Fibroblast of skin of left quadriceps (primary cell): ENCODE measurements at regions not wholly inside any gene's neighbourhood (a gene's known extent, or its start where the extent isn't known, plus 50 kb on each side); places are given as distances from the start of the nearest gene placed in this dataset.

ENCODE experiments used
- DNase-seq, 2 experiments: peaks; one replicate each; pipeline ENCODE4 v3.0.0-alpha.2; 2013; ENCODE audit warnings: low read depth in 2 of 2

DNA sequence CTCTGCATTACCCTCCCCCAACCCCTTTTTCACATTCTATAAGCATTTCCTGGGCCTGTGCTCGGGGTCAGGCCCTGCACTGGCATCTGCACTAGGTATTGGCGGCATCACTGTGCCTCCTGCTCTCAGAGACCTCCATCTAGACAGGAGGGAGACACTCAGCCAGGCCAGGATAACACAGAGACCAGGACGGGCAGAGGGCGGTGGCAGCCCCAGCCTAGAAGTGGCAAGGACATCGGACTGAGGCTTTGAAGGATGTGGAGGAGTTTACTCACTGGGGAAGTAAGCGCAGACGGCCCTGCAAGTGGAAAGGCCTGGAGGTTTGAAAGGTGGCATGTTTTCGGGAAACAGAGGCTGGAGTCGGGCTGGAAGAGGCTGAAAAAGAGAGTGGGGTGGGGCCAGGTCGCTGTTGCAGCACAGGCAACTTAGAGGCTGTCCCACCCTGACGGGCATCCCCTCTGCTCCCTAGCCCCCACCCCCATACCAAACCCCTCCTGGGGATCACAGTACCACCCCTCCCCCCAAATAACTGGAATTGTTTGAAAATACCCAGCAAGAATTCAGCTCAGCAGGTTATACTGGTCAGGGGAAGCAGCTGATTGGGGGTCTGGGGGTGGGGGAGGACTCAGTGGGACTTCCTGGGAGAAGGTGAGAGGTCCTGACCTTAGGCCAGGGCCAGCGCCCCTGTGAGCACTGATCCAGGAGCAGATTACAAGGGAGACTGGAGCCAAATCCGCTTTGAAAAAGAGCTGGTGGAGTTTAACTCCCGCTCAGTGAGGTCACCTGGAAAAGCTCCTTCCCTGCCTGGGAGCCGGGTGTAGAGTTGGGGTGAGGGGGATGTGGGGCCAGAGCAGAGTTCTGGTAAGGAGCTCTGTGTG is 121.8 kb upstream of the WNT4 start:
- DNase-seq, result no peak

DNA sequence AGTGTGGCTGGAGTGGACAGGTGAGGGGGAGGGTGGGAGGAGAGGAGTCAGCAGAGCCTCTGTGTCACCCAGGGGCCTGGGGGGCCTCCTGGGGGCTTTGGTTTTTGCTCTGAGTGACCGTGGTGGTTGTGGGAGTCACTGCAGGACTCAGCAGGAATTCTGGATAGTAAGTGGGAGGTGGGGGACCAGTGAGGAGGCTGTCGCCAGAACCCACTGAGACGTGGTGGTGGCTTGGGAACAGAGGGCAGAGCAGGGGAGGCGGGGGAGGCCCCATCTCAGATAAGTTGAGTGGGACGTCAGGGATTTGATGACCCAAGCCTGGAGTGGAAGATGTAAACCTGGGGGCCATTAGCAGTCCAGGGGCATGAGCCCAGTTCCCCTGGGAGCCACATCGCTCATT is 123.2 kb upstream of the WNT4 start:
- no peak for DNase-seq

DNA sequence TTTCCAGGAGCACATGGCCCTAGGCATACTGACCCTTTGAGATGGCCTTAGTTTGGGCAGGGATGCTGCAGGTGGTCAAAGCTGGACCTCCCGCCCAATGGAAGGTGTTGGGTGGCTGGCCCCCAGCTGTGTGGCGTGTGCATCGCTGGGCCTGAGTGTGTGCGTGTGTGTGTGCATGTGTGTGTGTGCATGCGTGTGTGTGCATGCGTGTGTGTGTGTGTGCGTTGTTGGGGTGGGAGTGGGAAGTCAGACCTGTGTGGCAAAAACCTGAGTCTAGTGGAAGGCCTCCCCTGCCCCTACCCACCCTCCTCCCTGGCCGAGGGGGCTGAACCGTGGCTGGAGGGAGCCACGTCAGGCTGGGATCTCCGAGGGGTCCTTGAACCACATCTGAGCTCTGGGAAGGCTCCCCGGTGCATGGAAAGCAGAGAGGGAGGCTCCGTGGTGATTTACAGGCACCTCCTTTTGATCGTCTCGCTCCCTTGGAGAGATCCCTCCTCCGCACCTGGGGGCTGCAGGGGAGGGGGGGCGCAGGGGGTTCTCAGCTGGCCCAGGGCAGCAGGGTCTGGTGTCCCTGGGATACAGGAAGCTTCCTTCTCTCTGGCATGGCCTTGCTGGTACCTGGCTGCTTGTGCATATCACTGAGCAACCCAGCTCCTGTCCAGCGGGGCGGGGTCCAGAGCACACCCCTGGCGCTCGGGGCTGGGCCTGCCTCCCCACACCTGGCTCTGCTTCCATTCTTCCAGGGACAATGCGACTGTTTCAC is 124.7 kb upstream of the WNT4 start:
- no peak for DNase-seq

DNA sequence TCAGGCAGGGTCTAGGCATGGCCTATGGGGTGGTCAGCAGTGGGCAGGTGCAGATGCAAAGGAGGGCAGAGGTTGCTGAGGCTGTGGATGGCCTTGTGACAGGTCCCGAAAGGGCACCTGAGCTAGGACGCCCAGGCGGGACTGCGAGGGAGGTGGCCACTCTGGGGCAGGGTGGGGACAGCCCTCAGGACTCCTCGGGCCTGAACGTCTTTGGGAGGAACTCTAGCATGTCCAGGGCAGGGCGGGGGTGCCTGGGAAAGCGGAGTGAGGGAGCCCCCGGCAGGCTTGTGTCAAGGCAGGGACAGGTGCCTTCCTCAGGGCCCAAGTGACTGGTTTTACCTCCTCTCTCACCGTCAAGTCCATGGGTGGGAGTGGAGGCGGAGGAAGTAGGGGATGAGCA is 125.4 kb upstream of the WNT4 start:
- no peak for DNase-seq

DNA sequence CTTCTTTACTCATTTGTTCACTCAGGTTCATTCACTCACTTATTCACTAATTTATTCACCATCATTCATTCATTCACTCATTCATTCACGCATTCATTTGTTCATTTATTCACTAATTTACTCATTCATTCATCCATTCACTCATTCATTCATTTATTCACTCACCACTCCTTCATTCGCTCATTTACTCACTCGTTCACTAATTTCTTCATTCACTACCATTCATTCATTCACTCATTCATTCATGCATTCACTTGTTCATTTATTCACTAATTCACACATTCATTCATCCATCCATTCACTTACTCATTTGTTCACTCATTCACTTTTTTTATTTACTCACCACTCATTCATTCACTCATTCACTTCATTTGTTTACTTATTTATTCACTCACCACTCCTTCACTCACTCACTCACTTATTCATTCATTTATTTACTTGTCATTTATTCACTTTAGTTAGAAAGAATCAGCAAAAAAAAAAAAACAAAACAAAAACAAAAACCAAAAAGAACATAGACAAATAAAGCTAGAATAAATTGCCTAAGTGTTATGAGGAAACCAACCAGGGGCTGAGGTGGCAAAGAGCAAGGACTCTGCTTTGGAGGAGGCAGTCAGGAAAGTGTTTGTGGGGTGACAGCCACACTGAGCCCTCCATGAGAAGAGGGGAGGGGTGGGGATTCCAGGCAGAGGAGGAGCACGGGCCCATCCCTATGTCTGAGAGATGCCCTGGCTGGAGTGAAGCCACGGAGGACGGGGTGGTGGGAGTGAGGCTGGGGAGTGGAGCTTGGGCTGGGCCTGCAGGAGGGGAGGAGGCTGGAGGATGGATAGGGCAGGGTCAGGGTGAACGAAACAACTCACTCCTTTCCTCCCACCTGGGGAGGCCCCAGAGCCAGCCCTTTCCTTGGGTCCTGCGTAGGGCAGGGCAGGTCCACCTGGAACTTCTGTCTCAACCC is 129.2 kb upstream of the WNT4 start:
- DNase-seq, result no peak

DNA sequence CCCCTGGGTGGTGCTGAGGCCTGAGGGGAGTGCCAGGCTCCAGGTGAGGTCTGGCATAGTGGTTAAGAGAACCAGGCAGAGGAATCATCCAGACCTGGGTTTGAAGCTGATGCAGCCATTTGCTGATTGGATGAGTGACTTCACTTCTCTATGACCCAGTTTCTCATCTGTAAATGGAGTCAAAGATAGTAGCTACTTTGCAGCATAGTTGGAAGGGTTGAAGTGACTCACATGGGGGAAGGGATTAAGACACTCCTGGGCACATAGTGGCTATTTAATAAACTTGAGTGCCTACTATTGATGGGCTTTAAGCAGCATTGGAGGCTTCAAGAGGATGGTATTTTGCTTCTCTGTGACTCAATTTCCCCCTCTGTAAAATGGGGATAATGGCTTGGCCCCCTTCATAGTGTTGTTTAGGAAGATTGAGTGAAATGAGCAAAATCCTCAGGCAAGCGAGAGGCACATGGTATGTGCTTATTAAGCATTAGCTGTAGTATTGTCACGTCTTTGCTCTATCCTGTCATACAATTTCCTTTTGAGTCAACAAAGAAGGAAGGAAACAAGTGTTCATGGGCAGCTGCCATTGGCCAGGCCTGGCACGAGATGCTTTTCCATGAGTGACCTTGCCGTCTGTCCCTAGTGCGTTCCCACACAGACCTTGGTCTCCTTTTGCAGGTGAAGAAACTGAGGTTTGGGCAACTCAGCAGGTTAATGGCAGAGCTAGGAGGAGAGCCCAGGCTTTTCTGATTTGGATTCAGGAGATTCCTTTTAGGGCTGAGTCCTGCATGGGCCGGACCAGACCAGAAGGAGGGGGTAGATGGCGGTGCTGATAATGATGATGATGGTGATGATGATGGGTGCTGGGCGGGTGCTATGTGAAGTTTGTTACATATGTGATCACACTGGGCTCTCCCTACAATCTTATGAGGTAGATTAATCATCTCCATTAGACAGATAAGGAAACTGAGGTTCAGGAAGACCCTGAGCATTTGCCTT is 131.1 kb upstream of the WNT4 start:
- no peak for DNase-seq

DNA sequence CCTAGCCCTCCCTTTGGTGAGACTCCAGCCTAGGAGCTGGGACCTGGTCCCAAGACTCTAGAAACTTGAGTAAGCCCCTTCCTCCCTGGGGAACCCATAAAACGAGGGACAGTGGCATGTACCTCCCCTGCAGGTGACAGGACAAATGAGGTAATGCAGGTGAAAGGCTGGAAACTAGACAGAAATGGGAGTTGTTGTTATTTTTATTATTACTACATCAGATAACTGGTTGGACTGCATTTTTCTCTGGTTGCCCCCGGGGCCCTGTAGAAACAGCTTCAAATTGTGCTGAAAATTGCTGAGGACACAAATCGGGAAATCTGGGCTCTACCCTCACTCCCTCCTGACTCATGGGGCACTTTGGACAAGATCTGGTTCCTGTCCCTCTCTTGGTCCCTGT is 132.3 kb upstream of the WNT4 start:
- no peak for DNase-seq

DNA sequence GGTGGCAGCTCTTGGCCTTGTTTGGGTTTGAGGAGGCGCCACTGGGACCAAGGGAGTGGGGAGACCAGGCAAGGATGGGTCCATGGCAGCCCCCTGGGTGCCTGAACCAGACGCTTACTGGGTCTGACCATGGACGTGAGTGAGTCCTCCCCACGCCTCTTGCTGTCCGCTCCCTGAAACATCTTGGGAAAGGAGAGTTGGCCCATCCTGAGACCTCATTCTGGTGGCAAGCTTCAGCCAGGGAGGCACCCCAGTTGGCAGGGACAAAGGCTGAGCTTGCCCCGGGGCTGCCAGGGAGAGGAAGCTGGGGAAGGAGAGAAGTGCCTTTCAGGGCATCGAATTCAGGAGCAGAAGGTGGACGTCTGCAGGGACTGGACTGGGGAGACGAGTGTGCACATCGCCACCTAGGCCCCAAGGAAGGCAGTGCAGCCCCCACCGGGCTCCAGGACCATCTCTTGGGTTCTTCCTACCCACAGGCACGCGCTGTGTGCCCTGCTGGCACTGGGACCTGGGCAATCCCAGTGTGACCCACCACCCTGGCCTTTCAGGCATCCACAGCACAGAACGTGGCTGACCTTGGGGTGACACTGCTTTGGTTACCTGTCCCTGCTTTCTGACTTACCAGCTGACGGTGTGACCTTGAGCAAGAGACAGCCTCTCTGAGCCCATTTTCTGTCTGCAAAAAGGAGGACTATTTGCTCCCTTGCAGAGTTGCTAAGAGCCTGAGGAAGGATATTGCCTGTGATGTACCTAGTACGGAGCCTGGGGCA is 132.9 kb upstream of the WNT4 start:
- DNase-seq, result no peak

DNA sequence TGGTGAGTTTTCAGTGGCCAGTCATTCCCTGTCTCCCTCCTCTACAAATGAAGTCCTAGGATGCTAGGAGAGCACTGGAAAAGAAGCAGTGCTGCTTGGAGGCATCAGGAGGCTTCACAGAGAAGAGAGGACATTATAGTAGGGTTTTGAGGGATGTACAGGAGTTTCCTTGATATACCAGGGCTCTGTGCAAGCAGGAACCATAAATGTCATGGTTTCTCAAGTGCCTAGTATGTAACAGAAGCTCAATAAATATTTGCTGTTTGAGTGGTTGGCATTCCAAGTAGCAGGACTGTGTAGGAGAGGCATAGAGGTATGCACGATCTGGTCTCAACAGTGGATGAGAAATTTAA is 133.5 kb upstream of the WNT4 start:
- DNase-seq, result no peak

DNA sequence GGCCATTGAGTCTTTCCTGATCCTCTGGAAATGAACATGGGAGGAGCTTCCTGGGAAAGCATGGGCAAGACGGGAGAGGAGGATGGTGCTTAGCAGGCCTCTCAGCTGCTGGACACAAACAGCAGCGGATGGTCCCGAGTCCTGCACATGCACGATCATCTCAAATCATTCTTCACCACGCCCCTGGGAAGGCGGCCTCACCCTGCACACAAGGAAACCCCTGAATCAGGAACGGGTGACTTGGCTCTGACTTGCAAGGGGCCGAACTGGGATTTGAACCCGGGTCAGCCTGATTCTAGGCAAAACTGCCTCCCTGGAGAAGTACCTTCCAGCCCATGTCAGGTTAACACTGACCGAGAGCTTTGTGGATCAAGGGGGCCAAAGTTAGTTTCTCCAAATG is 134.8 kb upstream of the WNT4 start:
- DNase-seq, result no peak

DNA sequence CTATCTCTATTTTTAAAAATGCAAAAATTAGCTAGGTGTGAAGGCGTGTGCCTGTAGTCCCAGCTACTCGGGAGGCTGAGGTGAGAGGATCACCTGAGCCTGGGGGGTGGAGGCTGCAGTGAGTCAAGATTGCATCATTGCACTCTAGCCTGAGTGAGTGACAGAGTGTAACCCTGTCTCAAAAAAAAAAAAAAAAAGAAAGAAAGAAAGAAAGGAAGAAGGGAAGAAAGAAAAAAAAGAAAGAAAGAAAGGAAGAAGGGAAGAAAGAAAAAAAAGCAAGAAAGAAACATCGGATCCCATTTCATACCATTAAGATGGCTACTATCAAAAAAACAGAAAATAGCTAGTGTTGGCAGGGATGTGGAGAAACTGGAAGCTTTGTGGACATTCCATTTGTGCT is 136.8 kb upstream of the WNT4 start:
- DNase-seq, result no peak

DNA sequence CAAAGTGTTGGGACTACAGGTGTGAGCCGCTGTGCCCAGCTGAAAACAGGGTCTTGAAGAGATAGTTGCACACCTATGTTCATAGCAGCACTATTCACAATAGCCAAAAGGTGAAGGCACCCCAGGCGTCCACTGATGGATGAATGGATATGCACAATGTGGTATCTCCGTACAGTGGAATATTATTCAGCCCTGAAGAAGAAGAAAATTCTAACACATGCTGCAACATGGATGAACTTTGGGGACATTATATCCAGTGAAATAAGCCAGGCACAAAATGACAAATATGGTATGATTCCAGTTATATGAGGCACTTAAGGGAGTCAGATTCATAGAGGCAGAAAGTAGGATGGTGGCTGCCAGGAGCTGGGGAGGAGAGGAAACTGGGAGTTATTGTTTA is 137.6 kb upstream of the WNT4 start:
- no peak for DNase-seq

DNA sequence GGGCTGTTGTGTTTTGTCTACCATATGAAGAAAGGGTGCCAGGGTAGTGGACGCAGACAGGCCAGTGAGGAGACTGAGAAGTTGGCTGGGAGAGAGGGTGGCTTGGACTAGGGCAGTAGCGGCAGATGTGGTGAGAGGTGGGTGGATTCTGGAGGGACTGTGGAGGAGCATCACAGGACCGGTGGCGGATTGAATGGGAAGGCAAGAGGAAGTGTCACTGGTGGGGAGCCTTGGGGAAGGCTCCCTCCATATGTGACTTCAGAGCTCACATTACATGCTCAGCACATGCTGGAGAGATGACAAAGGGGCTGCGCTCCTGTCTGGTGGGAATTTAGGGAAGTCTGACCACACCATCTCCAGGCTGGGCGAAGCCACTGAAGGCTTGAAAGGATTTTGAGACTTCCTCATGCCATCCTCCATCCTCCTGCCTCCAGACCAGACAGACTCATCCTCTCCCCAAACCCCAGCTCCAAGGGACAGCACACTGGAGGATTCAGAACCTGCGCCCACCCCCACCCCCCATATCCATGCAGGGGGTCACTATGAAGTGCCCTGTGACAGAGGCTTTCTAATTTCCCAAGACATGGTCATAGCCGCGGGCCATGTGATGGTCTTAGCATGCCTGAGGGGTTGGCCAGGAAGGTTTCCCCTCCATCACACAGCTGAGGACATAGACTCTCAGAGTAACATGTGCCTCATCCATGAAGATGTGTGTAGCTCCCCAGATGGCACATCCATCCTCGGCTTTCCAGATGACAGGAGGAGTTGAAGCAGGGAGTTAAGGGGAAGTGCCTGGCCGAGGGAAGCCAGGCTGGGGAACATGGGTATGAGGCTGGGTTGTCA is 138.8 kb upstream of the WNT4 start:
- no peak for DNase-seq

DNA sequence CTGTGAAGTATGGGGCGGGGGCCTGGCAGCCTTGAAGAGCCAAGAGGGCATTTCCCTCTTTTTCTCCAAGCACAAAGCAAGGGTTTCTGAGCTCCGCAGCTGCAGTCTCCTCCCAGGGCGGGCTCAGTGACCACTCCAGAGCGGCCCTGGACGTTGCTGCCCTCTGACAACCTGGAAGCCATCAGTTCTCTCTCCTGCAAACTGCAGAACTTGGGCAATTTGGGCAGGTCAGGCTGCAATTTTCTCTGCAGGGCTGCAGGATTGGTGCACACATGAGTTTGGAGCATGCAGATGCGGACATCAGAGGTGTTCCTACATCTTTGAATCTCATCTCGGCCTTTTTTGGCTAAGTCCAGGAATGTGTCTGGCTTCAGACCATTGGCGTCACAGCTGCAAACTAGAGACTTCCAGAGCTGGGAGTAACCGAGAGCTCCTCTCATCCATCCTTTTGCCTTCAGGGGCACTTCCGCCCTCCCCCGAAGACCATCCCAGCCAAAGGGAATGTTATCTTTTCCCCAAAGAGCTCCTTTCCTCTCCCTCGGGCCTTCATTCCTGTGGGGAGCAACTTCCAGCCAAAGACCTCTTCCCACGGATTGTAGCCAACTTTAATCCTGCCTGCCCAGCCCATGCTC is 139.6 kb upstream of the WNT4 start:
- DNase-seq, result no peak

DNA sequence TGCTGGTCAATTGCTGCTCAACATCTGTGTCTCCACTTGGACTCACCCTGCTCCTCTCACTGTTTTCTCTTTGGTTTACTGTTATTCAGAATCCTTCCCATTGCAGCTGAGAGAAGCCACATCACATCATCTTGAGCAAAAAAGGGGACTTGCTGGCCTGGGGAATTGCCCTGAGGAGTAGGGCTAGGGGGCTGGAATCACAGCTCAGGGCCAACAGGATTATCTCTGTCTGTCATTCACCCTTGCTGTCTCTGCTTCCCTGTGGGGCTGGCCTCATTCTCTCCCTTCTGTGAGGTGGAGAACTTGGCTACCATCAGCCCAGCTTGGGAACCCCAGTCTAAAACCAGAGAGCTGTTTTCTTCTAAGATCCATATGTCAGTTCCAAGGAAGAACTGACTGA is 140.7 kb upstream of the WNT4 start:
- DNase-seq, result no peak

DNA sequence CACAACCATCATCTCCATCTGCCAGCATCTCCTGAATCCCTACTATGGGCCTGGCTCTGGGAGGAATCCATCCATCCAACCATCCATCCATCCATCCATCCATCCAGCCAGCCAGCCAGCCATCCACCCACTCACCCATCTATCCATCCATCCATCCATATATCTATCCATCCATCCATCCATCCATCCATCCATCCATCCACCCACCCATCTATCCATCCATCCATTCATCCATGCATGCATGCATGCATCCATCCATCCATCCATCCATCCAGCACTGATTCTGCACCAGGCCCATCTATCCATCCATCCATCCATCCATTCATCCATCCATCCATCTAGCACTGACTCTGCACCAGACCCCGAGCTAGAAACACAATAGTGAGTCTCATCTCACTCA is 141.3 kb upstream of the WNT4 start:
- no peak for DNase-seq

DNA sequence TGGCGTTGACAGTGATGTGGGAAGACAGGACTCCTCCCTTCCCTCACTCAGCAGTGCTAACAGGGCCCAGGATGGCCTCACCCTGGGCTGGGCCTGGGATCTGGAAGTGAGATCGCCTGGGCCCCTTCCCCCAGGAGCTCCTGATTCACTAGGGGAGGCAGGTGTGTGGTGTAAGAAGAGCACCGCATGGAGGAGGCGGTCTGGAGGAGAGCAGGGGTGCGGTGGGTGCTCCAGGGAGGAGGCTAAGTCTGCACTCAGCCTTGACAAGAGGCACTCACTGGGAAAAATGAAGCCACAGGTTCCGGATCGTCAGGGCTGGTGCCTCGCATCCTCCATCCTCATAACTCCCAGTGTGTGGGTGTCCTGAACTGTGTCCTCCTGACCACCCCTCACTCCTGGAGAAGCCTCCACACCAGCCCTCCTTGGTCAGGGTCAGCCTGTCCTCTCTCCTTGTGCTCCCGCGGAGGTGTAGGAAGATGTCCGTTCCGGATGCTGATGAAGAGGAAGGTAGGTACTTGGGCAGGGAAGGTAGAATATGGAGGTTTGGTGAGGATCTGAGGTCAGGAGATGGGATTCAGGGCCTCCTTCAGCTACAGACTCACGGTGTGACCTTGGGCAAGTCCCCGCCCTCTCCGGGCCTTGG is 142.1 kb upstream of the WNT4 start:
- no peak for DNase-seq
